ENCODE measurements at regions not wholly inside any gene's neighbourhood (a gene's known extent, or its start where the extent isn't known, plus 50 kb on each side); places are given as distances from the start of the nearest gene placed in this dataset.

- H3K27ac ChIP-seq (ENCODE audit: low read length) = no peak overlapping the region
- H3K27me3 ChIP-seq (ENCODE audit: control insufficient read depth in 1 of 2, insufficient read depth in 2 of 2, low read length in 2 of 2) = no peaks in the 10 kb centered on the region
- H3K36me3 ChIP-seq (ENCODE audit: control insufficient read depth in 2 of 2, insufficient read depth in 2 of 2, low read length in 2 of 2) = no peaks in the 10 kb centered on the region
- no peak overlapping the region for H3K9ac ChIP-seq (ENCODE audit: low read length in 2 of 2)
- H3K4me1 ChIP-seq (ENCODE audit: control insufficient read depth, insufficient read depth, low read length) = no peaks in the 10 kb centered on the region
- no peak overlapping the region for H3K4me3 ChIP-seq (ENCODE audit: low read length in 2 of 2)
- peaks cover 0 to 9% of the 10 kb centered on the region in 2 donors for H3K9me3 ChIP-seq (ENCODE audit: control insufficient read depth in 2 of 2, low read length in 2 of 2)
These were observed 467.3 kb downstream of the C6orf118 start for GRCh38 chr6:164842085-164842484.

GRCh38 chr6:164838068-164838615 lies 471.3 kb downstream of the C6orf118 start:
- H3K36me3 ChIP-seq (ENCODE audit: control insufficient read depth in 2 of 2, insufficient read depth in 2 of 2, low read length in 2 of 2) = no peaks in the 10 kb centered on the region
- no peak overlapping the region for H3K9ac ChIP-seq (ENCODE audit: low read length in 2 of 2)
- no peak overlapping the region for H3K27ac ChIP-seq (ENCODE audit: low read length)
- H3K27me3 ChIP-seq (ENCODE audit: control insufficient read depth in 1 of 2, insufficient read depth in 2 of 2, low read length in 2 of 2) = no peaks in the 10 kb centered on the region
- no peaks in the 10 kb centered on the region for H3K4me1 ChIP-seq (ENCODE audit: control insufficient read depth, insufficient read depth, low read length)
- peaks cover 0 to 9% of the 10 kb centered on the region in 2 donors for H3K9me3 ChIP-seq (ENCODE audit: control insufficient read depth in 2 of 2, low read length in 2 of 2)
- H3K4me3 ChIP-seq (ENCODE audit: low read length in 2 of 2) = no peak overlapping the region

GRCh38 chr6:164836486-164836885 lies 472.9 kb downstream of the C6orf118 start:
- H3K27me3 ChIP-seq (ENCODE audit: control insufficient read depth in 1 of 2, insufficient read depth in 2 of 2, low read length in 2 of 2) = no peaks in the 10 kb centered on the region
- peaks cover 0 to 9% of the 10 kb centered on the region in 2 donors for H3K9me3 ChIP-seq (ENCODE audit: control insufficient read depth in 2 of 2, low read length in 2 of 2)
- no peak overlapping the region for H3K27ac ChIP-seq (ENCODE audit: low read length)
- H3K4me3 ChIP-seq (ENCODE audit: low read length in 2 of 2) = no peak overlapping the region
- H3K36me3 ChIP-seq (ENCODE audit: control insufficient read depth in 2 of 2, insufficient read depth in 2 of 2, low read length in 2 of 2) = no peaks in the 10 kb centered on the region
- no peaks in the 10 kb centered on the region for H3K4me1 ChIP-seq (ENCODE audit: control insufficient read depth, insufficient read depth, low read length)
- H3K9ac ChIP-seq (ENCODE audit: low read length in 2 of 2) = no peak overlapping the region

- Histone ChIP-seq H3K27ac (ENCODE audit: low read length) (no peak overlapping the region), H3K4me3 (ENCODE audit: low read length in 2 of 2) (no peak overlapping the region), H3K9me3 (ENCODE audit: control insufficient read depth in 2 of 2, low read length in 2 of 2) (peaks cover 0 to 3% of the 10 kb centered on the region in 2 donors), H3K4me1 (ENCODE audit: control insufficient read depth, insufficient read depth, low read length) (no peaks in the 10 kb centered on the region), H3K36me3 (ENCODE audit: control insufficient read depth in 2 of 2, insufficient read depth in 2 of 2, low read length in 2 of 2) (no peaks in the 10 kb centered on the region), H3K27me3 (ENCODE audit: control insufficient read depth in 1 of 2, insufficient read depth in 2 of 2, low read length in 2 of 2) (no peaks in the 10 kb centered on the region), H3K9ac (ENCODE audit: low read length in 2 of 2) (no peak overlapping the region)
These were observed 477.0 kb downstream of the C6orf118 start for GRCh38 chr6:164832410-164832809.

- Histone ChIP-seq H3K4me3 (ENCODE audit: low read length in 2 of 2) (no peak overlapping the region), H3K36me3 (ENCODE audit: control insufficient read depth in 2 of 2, insufficient read depth in 2 of 2, low read length in 2 of 2) (no peaks in the 10 kb centered on the region), H3K4me1 (ENCODE audit: control insufficient read depth, insufficient read depth, low read length) (no peaks in the 10 kb centered on the region), H3K27ac (ENCODE audit: low read length) (no peak overlapping the region), H3K9me3 (ENCODE audit: control insufficient read depth in 2 of 2, low read length in 2 of 2) (no peaks in the 10 kb centered on the region), H3K27me3 (ENCODE audit: control insufficient read depth in 1 of 2, insufficient read depth in 2 of 2, low read length in 2 of 2) (no peaks in the 10 kb centered on the region), H3K9ac (ENCODE audit: low read length in 2 of 2) (no peak overlapping the region)
These were observed 481.9 kb downstream of the C6orf118 start for GRCh38 chr6:164827537-164827936.

- no peaks in the 10 kb centered on the region for H3K9me3 ChIP-seq (ENCODE audit: control insufficient read depth in 2 of 2, low read length in 2 of 2)
- no peak overlapping the region for H3K9ac ChIP-seq (ENCODE audit: low read length in 2 of 2)
- no peaks in the 10 kb centered on the region for H3K4me1 ChIP-seq (ENCODE audit: control insufficient read depth, insufficient read depth, low read length)
- H3K4me3 ChIP-seq (ENCODE audit: low read length in 2 of 2) = no peak overlapping the region
- H3K36me3 ChIP-seq (ENCODE audit: control insufficient read depth in 2 of 2, insufficient read depth in 2 of 2, low read length in 2 of 2) = no peaks in the 10 kb centered on the region
- H3K27me3 ChIP-seq (ENCODE audit: control insufficient read depth in 1 of 2, insufficient read depth in 2 of 2, low read length in 2 of 2) = no peaks in the 10 kb centered on the region
- no peak overlapping the region for H3K27ac ChIP-seq (ENCODE audit: low read length)
These were observed 482.5 kb downstream of the C6orf118 start for GRCh38 chr6:164826831-164827468.

GRCh38 chr6:164825386-164825785 lies 484.0 kb downstream of the C6orf118 start:
- Histone ChIP-seq H3K27me3 (ENCODE audit: control insufficient read depth in 1 of 2, insufficient read depth in 2 of 2, low read length in 2 of 2) (no peaks in the 10 kb centered on the region), H3K9me3 (ENCODE audit: control insufficient read depth in 2 of 2, low read length in 2 of 2) (no peaks in the 10 kb centered on the region), H3K4me3 (ENCODE audit: low read length in 2 of 2) (no peak overlapping the region), H3K27ac (ENCODE audit: low read length) (no peak overlapping the region), H3K36me3 (ENCODE audit: control insufficient read depth in 2 of 2, insufficient read depth in 2 of 2, low read length in 2 of 2) (no peaks in the 10 kb centered on the region), H3K4me1 (ENCODE audit: control insufficient read depth, insufficient read depth, low read length) (no peaks in the 10 kb centered on the region), H3K9ac (ENCODE audit: low read length in 2 of 2) (no peak overlapping the region)

- Histone ChIP-seq H3K36me3 (ENCODE audit: control insufficient read depth in 2 of 2, insufficient read depth in 2 of 2, low read length in 2 of 2) (no peaks in the 10 kb centered on the region), H3K9me3 (ENCODE audit: control insufficient read depth in 2 of 2, low read length in 2 of 2) (peaks cover 2 to 3% of the 10 kb centered on the region in 2 donors), H3K9ac (ENCODE audit: low read length in 2 of 2) (no peak overlapping the region), H3K27me3 (ENCODE audit: control insufficient read depth in 1 of 2, insufficient read depth in 2 of 2, low read length in 2 of 2) (no peaks in the 10 kb centered on the region), H3K27ac (ENCODE audit: low read length) (no peak overlapping the region), H3K4me3 (ENCODE audit: low read length in 2 of 2) (no peak overlapping the region), H3K4me1 (ENCODE audit: control insufficient read depth, insufficient read depth, low read length) (no peaks in the 10 kb centered on the region)
These were observed 491.7 kb downstream of the C6orf118 start for GRCh38 chr6:164817662-164818061.

GRCh38 chr6:164812706-164813105 lies 496.7 kb downstream of the C6orf118 start:
- Histone ChIP-seq H3K27ac (ENCODE audit: low read length) (no peak overlapping the region), H3K27me3 (ENCODE audit: control insufficient read depth in 1 of 2, insufficient read depth in 2 of 2, low read length in 2 of 2) (no peaks in the 10 kb centered on the region), H3K9ac (ENCODE audit: low read length in 2 of 2) (no peak overlapping the region), H3K36me3 (ENCODE audit: control insufficient read depth in 2 of 2, insufficient read depth in 2 of 2, low read length in 2 of 2) (no peaks in the 10 kb centered on the region), H3K4me3 (ENCODE audit: low read length in 2 of 2) (no peak overlapping the region), H3K9me3 (ENCODE audit: control insufficient read depth in 2 of 2, low read length in 2 of 2) (peaks cover 3 to 9% of the 10 kb centered on the region in 2 donors), H3K4me1 (ENCODE audit: control insufficient read depth, insufficient read depth, low read length) (no peaks in the 10 kb centered on the region)

- Histone ChIP-seq H3K27ac (ENCODE audit: low read length) (no peak overlapping the region), H3K36me3 (ENCODE audit: control insufficient read depth in 2 of 2, insufficient read depth in 2 of 2, low read length in 2 of 2) (no peaks in the 10 kb centered on the region), H3K27me3 (ENCODE audit: control insufficient read depth in 1 of 2, insufficient read depth in 2 of 2, low read length in 2 of 2) (no peaks in the 10 kb centered on the region), H3K9me3 (ENCODE audit: control insufficient read depth in 2 of 2, low read length in 2 of 2) (peaks cover 0 to 5% of the 10 kb centered on the region in 2 donors), H3K9ac (ENCODE audit: low read length in 2 of 2) (no peak overlapping the region), H3K4me1 (ENCODE audit: control insufficient read depth, insufficient read depth, low read length) (no peaks in the 10 kb centered on the region), H3K4me3 (ENCODE audit: low read length in 2 of 2) (no peak overlapping the region)
These were observed 502.3 kb downstream of the C6orf118 start for GRCh38 chr6:164807125-164807524.

- no peaks in the 10 kb centered on the region for H3K36me3 ChIP-seq (ENCODE audit: control insufficient read depth in 2 of 2, insufficient read depth in 2 of 2, low read length in 2 of 2)
- no peaks in the 10 kb centered on the region for H3K27me3 ChIP-seq (ENCODE audit: control insufficient read depth in 1 of 2, insufficient read depth in 2 of 2, low read length in 2 of 2)
- no peaks in the 10 kb centered on the region for H3K9me3 ChIP-seq (ENCODE audit: control insufficient read depth in 2 of 2, low read length in 2 of 2)
- H3K27ac ChIP-seq (ENCODE audit: low read length) = no peak overlapping the region
- no peak overlapping the region for H3K4me3 ChIP-seq (ENCODE audit: low read length in 2 of 2)
- H3K9ac ChIP-seq (ENCODE audit: low read length in 2 of 2) = no peak overlapping the region
- peaks cover 8% of the 10 kb centered on the region for H3K4me1 ChIP-seq (ENCODE audit: control insufficient read depth, insufficient read depth, low read length)
These were observed 514.2 kb downstream of the C6orf118 start for GRCh38 chr6:164795056-164795815.

Measured in stomach smooth muscle (tissue), 2 donors.